HG02840 (cell line): ENCODE measurements at regions not wholly inside any gene's neighbourhood (a gene's known extent, or its start where the extent isn't known, plus 50 kb on each side); places are given as distances from the start of the nearest gene placed in this dataset.

Experiments used
- ATAC-seq: cut with Tn5 transposase; IDR thresholded peaks from one replicate; pipeline ENCODE4 v1.9.1; 2021; ENCODE audit warnings: mild to moderate bottlenecking, moderate library complexity, moderate number of reproducible peaks; ENCODE audit not compliant: unreplicated experiment, low FRiP score

- ATAC-seq = peak; percentile 25
Measured at GRCh38 chr3:72446218-72447058, 401.8 kb downstream of the SHQ1 start, which contains the start of gene RYBP. Gene RYBP (minus strand): TSS chr3:72446621.

GRCh38 chr3:72445827-72446217, 402.4 kb downstream of the SHQ1 start:
- no peak for ATAC-seq

GRCh38 chr3:72444656-72445223, 403.5 kb downstream of the SHQ1 start:
- no peak for ATAC-seq

- no peak for ATAC-seq
Measured at GRCh38 chr3:72442759-72443158, 405.5 kb downstream of the SHQ1 start.

GRCh38 chr3:72441284-72441994, 406.8 kb downstream of the SHQ1 start:
- no peak for ATAC-seq

GRCh38 chr3:72440491-72440890, 407.8 kb downstream of the SHQ1 start:
- no peak for ATAC-seq

- peak; percentile 65 for ATAC-seq
Measured at GRCh38 chr3:72439321-72440183, 408.7 kb downstream of the SHQ1 start.

- ATAC-seq = no peak
Measured at GRCh38 chr3:72437661-72438406, 410.4 kb downstream of the SHQ1 start.

GRCh38 chr3:72436863-72437592, 411.2 kb downstream of the SHQ1 start:
- ATAC-seq = no peak

- no peak for ATAC-seq
Measured at GRCh38 chr3:72434296-72434695, 413.9 kb downstream of the SHQ1 start.

- no peak for ATAC-seq
Measured at GRCh38 chr3:72432246-72432645, 416.0 kb downstream of the SHQ1 start.

GRCh38 chr3:72429589-72430353, 418.5 kb downstream of the SHQ1 start:
- no peak for ATAC-seq

- no peak for ATAC-seq
Measured at GRCh38 chr3:72428803-72429202, 419.4 kb downstream of the SHQ1 start.

GRCh38 chr3:72427624-72428023, 420.6 kb downstream of the SHQ1 start:
- ATAC-seq = no peak

GRCh38 chr3:72426618-72427397, 421.4 kb downstream of the SHQ1 start:
- ATAC-seq = peak; percentile 69

- ATAC-seq = no peak
Measured at GRCh38 chr3:72423643-72424042, 424.6 kb downstream of the SHQ1 start.

- no peak for ATAC-seq
Measured at GRCh38 chr3:72421786-72422185, 426.5 kb downstream of the SHQ1 start.

- ATAC-seq = no peak
Measured at GRCh38 chr3:72421126-72421525, 427.1 kb downstream of the SHQ1 start.
